ENCODE measurements at regions not wholly inside any gene's neighbourhood (a gene's known extent, or its start where the extent isn't known, plus 50 kb on each side); places are given as distances from the start of the nearest gene placed in this dataset.

DNA sequence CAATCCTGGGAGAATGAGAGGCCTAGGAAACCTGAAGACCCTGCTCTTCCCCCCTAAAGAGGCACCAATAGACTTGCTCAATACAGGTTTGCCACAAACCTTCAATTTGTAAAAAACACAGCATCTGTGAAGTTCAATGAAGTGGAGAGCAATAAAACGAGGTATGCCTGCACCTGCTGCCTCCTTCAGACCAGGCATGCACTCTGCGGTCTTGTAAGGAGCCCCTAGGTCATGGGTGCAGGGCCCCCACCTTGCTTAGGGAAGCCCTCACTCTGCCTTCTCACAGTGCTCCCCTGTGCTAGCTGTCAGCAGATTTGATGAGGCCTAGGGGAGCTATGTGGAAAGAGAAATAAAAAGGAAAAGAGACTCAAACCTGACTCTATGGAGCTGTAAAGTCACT, 72.1 kb upstream of the GALNT10 start:
- Histone ChIP-seq H2AFZ (ENCODE audit: low read depth, low read length) (no peak overlapping the region), H3K79me2 (ENCODE audit: control insufficient read depth, insufficient read depth, low read length) (no peaks in the 10 kb centered on the region), H3K4me3 (no peak overlapping the region), H3K4me2 (ENCODE audit: insufficient read depth, low read length) (no peak overlapping the region), H3K9ac (ENCODE audit: insufficient read depth in 1 of 2, low read depth in 2 of 2, low read length in 2 of 2) (no peak overlapping the region), H3K4me1 (replicated peaks in 1 of 2; ENCODE audit: control insufficient read depth in 2 of 2, insufficient read depth in 2 of 2, low read length in 2 of 2) (no peaks in the 10 kb centered on the region), H3K9me1 (ENCODE audit: control insufficient read depth, insufficient read depth, low read length) (no peaks in the 10 kb centered on the region), H3K27me3 (ENCODE audit: control insufficient read depth in 2 of 2, insufficient read depth in 2 of 2, low read length in 2 of 2) (peaks cover 2 to 29% of the 10 kb centered on the region in 2 experiments; a peak in 3 of 5 replicates), H3K9me3 (replicated peaks; ENCODE audit: control insufficient read depth, insufficient read depth, low read depth, low read length) (no peaks in the 10 kb centered on the region), H3K36me3 (ENCODE audit: control insufficient read depth, insufficient read depth, low read length) (no peaks in the 10 kb centered on the region), H3K27ac (ENCODE audit: extremely low read depth, low read depth, low read length) (no peak overlapping the region), H4K20me1 (replicated peaks; ENCODE audit: control insufficient read depth, insufficient read depth, low read length) (no peaks in the 10 kb centered on the region)
- no TSS peak for BruUV-seq (replicated peaks)
- intact Hi-C loops (cut with micrococcal nuclease): no loop called here
- ChIA-PET POLR2A (interaction anchor here (0.6 kb wide), 1 partner anchor 14 kb away, joined by 4 read pairs; no protein-coding TSS in a partner anchor), CTCF (ENCODE audit: low intra/inter-chr PET ratio) (no interaction called here)
- ATAC-seq: no peak
- WGBS (ENCODE audit: insufficient coverage, low coverage, missing lambda C conversion rate): 0% methylated on average over 2 of the region's 2 CpGs
- in situ Hi-C loops (cut with MboI): no loop called here
- FAIRE-seq: no peak
- DNase-seq (ENCODE audit: extremely low read depth in 1 of 4, low spot score in 3 of 4): no peak
- TF ChIP-seq, protein P1, sequence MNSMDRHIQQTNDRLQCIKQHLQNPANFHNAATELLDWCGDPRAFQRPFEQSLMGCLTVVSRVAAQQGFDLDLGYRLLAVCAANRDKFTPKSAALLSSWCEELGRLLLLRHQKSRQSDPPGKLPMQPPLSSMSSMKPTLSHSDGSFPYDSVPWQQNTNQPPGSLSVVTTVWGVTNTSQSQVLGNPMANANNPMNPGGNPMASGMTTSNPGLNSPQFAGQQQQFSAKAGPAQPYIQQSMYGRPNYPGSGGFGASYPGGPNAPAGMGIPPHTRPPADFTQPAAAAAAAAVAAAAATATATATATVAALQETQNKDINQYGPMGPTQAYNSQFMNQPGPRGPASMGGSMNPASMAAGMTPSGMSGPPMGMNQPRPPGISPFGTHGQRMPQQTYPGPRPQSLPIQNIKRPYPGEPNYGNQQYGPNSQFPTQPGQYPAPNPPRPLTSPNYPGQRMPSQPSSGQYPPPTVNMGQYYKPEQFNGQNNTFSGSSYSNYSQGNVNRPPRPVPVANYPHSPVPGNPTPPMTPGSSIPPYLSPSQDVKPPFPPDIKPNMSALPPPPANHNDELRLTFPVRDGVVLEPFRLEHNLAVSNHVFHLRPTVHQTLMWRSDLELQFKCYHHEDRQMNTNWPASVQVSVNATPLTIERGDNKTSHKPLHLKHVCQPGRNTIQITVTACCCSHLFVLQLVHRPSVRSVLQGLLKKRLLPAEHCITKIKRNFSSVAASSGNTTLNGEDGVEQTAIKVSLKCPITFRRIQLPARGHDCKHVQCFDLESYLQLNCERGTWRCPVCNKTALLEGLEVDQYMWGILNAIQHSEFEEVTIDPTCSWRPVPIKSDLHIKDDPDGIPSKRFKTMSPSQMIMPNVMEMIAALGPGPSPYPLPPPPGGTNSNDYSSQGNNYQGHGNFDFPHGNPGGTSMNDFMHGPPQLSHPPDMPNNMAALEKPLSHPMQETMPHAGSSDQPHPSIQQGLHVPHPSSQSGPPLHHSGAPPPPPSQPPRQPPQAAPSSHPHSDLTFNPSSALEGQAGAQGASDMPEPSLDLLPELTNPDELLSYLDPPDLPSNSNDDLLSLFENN (IDR thresholded peaks at IDR 0.05; ENCODE audit: low read depth in 2 of 2, low read length in 2 of 2): no peak
- TF ChIP-seq PURB (CRISPR knock-in tag; IDR thresholded peaks at IDR 0.05; ENCODE audit: low read depth): no peak
- TF ChIP-seq MAFF (IDR thresholded peaks at IDR 0.05; ENCODE audit: low read length): no peak
- TF ChIP-seq U2AF2 (optimal IDR thresholded peaks at IDR 0.05; ENCODE audit: low read depth, low read length): no peak
- TF ChIP-seq RCOR1 (IDR thresholded peaks at IDR 0.05; ENCODE audit: borderline replicate concordance in 1 of 2, low read depth in 2 of 2, low read length in 2 of 2): no peak
